Osteocyte (in vitro differentiated cells): ENCODE measurements at regions not wholly inside any gene's neighbourhood (a gene's known extent, or its start where the extent isn't known, plus 50 kb on each side); places are given as distances from the start of the nearest gene placed in this dataset.

Experiments used
- DNase-seq: peaks from one replicate; pipeline ENCODE4 v3.0.0; 2021; ENCODE audit warnings: mixed read lengths; ENCODE audit not compliant: unreplicated experiment; ENCODE audit errors: extremely low spot score
- H3K27ac Mint-ChIP-seq: one replicate; pipeline ENCODE4 v1.8.0; 2021; ENCODE audit warnings: mild to moderate bottlenecking, mixed read lengths; ENCODE audit not compliant: unreplicated experiment
- H3K27me3 Mint-ChIP-seq: one replicate; pipeline ENCODE4 v1.8.0; 2021; ENCODE audit warnings: mixed read lengths; ENCODE audit not compliant: unreplicated experiment
- H3K36me3 Mint-ChIP-seq: one replicate; pipeline ENCODE4 v1.8.0; 2021; ENCODE audit warnings: mixed read lengths; ENCODE audit not compliant: unreplicated experiment
- H3K4me1 Mint-ChIP-seq: one replicate; pipeline ENCODE4 v1.8.0; 2021; ENCODE audit warnings: mixed read lengths; ENCODE audit not compliant: unreplicated experiment
- H3K4me3 Mint-ChIP-seq: one replicate; pipeline ENCODE4 v1.8.0; 2021; ENCODE audit warnings: mild to moderate bottlenecking, moderate library complexity, mixed read lengths; ENCODE audit not compliant: unreplicated experiment
- H3K9me3 Mint-ChIP-seq: one replicate; pipeline ENCODE4 v1.8.0; 2021; ENCODE audit warnings: mixed read lengths; ENCODE audit not compliant: unreplicated experiment
- TF ChIP-seq, protein P1 (sequence below): fragments of 200-600 bp; sonication (generic); IDR thresholded peaks from 2 replicates; pipeline ENCODE4 v1.5.0; 2021; ENCODE audit warnings: antibody characterized with exemption, mild to moderate bottlenecking, moderate library complexity

- Mint-ChIP-seq H3K27ac (no peak overlapping the region), H3K4me3 (no peak overlapping the region), H3K36me3 (no peaks in the 10 kb centered on the region), H3K9me3 (no peaks in the 10 kb centered on the region), H3K27me3 (peaks cover 3% of the 10 kb centered on the region), H3K4me1 (no peaks in the 10 kb centered on the region)
- DNase-seq: no peak
- TF ChIP-seq, protein P1, sequence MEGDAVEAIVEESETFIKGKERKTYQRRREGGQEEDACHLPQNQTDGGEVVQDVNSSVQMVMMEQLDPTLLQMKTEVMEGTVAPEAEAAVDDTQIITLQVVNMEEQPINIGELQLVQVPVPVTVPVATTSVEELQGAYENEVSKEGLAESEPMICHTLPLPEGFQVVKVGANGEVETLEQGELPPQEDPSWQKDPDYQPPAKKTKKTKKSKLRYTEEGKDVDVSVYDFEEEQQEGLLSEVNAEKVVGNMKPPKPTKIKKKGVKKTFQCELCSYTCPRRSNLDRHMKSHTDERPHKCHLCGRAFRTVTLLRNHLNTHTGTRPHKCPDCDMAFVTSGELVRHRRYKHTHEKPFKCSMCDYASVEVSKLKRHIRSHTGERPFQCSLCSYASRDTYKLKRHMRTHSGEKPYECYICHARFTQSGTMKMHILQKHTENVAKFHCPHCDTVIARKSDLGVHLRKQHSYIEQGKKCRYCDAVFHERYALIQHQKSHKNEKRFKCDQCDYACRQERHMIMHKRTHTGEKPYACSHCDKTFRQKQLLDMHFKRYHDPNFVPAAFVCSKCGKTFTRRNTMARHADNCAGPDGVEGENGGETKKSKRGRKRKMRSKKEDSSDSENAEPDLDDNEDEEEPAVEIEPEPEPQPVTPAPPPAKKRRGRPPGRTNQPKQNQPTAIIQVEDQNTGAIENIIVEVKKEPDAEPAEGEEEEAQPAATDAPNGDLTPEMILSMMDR: no peak
Observed at GRCh38 chr4:17094159-17094875, 195.9 kb upstream of the LDB2 start.

DNA sequence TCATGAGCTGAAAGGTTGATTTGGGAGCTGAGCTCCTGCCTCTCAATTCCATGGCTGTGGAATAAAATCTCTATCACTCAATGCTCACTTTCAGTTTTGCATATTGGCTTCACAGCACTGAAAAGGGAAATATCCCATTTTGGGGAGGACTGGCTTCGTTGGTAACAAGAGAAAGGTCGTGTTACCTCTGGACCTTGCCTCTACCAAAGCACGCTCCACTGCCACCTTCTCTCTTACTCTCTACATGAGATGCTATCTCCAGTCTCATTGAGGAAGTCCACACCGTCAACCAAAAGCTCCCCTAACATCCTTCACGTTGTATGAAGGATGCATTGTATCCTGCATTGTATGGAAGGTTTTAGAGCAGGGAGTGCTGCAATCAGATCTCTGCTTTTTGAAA, 195.0 kb upstream of the LDB2 start:
- Mint-ChIP-seq H3K4me1 (no peaks in the 10 kb centered on the region), H3K4me3 (no peak overlapping the region), H3K36me3 (no peaks in the 10 kb centered on the region), H3K27ac (no peak overlapping the region), H3K9me3 (no peaks in the 10 kb centered on the region), H3K27me3 (peaks cover 3% of the 10 kb centered on the region)
- TF ChIP-seq, protein P1: no peak
- no peak for DNase-seq

GRCh38 chr4:17092736-17093437, 194.4 kb upstream of the LDB2 start:
- Mint-ChIP-seq H3K9me3 (no peaks in the 10 kb centered on the region), H3K4me3 (no peak overlapping the region), H3K36me3 (no peaks in the 10 kb centered on the region), H3K4me1 (no peaks in the 10 kb centered on the region), H3K27me3 (peaks cover 3% of the 10 kb centered on the region), H3K27ac (no peak overlapping the region)
- TF ChIP-seq, protein P1: no peak
- no peak for DNase-seq

DNA sequence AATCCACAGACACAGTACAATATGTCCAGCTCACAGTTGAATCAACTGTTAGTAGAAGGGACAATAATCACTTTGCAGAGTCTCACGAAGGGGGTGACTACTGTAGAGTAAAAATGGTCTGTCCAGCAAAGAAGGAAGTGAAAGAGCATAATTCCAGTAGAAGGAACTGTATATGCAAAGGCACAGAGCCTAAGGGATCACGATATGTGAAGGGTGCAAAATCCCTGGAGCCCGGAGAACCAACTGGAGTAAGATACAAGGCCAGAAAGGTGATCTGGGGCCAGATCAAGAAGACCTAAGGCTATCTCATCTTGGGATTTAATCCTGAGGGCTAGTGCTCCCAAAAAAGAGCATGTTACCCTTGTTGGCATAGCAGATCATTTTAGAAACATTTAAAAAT, 192.7 kb upstream of the LDB2 start:
- DNase-seq: no peak
- Mint-ChIP-seq H3K27me3 (peaks cover 3% of the 10 kb centered on the region), H3K36me3 (no peaks in the 10 kb centered on the region), H3K4me1 (no peaks in the 10 kb centered on the region), H3K27ac (no peak overlapping the region), H3K4me3 (no peak overlapping the region), H3K9me3 (no peaks in the 10 kb centered on the region)
- TF ChIP-seq, protein P1: no peak

DNA sequence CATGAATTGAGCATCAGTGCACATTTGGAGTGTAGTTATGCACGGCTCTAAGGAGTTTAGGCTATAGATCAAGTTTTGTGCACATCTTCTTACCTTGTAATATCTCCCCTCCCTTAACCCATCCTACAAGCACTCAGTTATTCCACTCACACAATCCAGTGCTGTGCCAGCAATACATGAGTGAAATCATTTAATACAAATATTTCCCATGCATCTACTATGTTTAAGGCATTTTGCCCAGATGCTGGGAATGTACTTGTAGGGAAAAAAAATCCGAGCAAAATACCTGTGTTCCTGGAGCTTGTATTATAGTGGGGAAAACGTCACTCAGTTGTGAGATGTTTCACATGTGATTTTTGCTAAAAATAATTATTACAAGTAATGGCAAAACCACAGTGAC, 191.6 kb upstream of the LDB2 start:
- H3K27ac Mint-ChIP-seq: no peak overlapping the region
- no peak for DNase-seq
- no peaks in the 10 kb centered on the region for H3K9me3 Mint-ChIP-seq
- no peaks in the 10 kb centered on the region for H3K36me3 Mint-ChIP-seq
- H3K27me3 Mint-ChIP-seq: peaks cover 3% of the 10 kb centered on the region
- no peaks in the 10 kb centered on the region for H3K4me1 Mint-ChIP-seq
- TF ChIP-seq, protein P1: no peak
- no peak overlapping the region for H3K4me3 Mint-ChIP-seq
